Loucy (cell line): ENCODE measurements at regions not wholly inside any gene's neighbourhood (a gene's known extent, or its start where the extent isn't known, plus 50 kb on each side); places are given as distances from the start of the nearest gene placed in this dataset.

Experiments used
- H2AFZ ChIP-seq: fragments of 200-600 bp; sonication (generic); 2 replicates; pipeline ENCODE4 v1.6.0; 2016; ENCODE audit warnings: antibody characterized with exemption, mild to moderate bottlenecking, low read length, moderate library complexity
- H3F3A ChIP-seq: fragments of 200-600 bp; 2 replicates; pipeline ENCODE4 v1.6.0; 2016; ENCODE audit warnings: antibody characterized with exemption, low read depth, mild to moderate bottlenecking
- H3K27me3 ChIP-seq: fragments of 200-600 bp; sonication (generic); 2 replicates; pipeline ENCODE4 v1.6.1; 2014; ENCODE audit warnings: low read length, mild to moderate bottlenecking; ENCODE audit not compliant: insufficient read depth, poor library complexity, severe bottlenecking
- H3K36me3 ChIP-seq: fragments of 200-600 bp; sonication (generic); 2 replicates; pipeline ENCODE4 v1.6.1; 2016; ENCODE audit warnings: low read length; ENCODE audit not compliant: insufficient read depth
- H3K4me1 ChIP-seq: fragments of 200-600 bp; sonication (generic); 2 replicates; pipeline ENCODE4 v1.5.1; 2014; ENCODE audit warnings: low read length, mild to moderate bottlenecking; ENCODE audit not compliant: insufficient read depth, poor library complexity, severe bottlenecking
- H3K4me2 ChIP-seq: fragments of 200-600 bp; sonication (generic); 2 replicates; pipeline ENCODE4 v1.6.0; 2014; ENCODE audit warnings: antibody characterized with exemption, low read length, low read depth, mild to moderate bottlenecking; ENCODE audit not compliant: poor library complexity, severe bottlenecking
- H3K4me3 ChIP-seq: fragments of 200-600 bp; sonication (generic); 2 replicates; pipeline ENCODE4 v1.5.1; 2014; ENCODE audit warnings: low read length, mild to moderate bottlenecking, mixed read lengths; ENCODE audit not compliant: poor library complexity, severe bottlenecking
- H3K79me2 ChIP-seq: fragments of 200-600 bp; sonication (generic); 2 replicates; pipeline ENCODE4 v1.6.1; 2014; ENCODE audit warnings: low read length; ENCODE audit not compliant: insufficient read depth
- H3K9ac ChIP-seq: fragments of 200-600 bp; sonication (generic); 2 replicates; pipeline ENCODE4 v1.6.0; 2014; ENCODE audit warnings: mild to moderate bottlenecking, low read depth, low read length, moderate library complexity; ENCODE audit not compliant: poor library complexity, severe bottlenecking
- H3K9me2 ChIP-seq: fragments of 200-600 bp; sonication (generic); replicated peaks from 2 replicates; pipeline ENCODE4 v1.6.1; 2016; ENCODE audit warnings: low read depth, low read length, mixed read lengths
- H3K9me3 ChIP-seq: fragments of 200-600 bp; sonication (generic); 2 replicates; pipeline ENCODE4 v1.6.1; 2014; ENCODE audit warnings: mild to moderate bottlenecking, antibody characterized with exemption, low read length, low read depth; ENCODE audit not compliant: insufficient read depth
- H4K20me1 ChIP-seq: fragments of 200-600 bp; sonication (generic); 2 replicates; pipeline ENCODE4 v1.6.0; 2014; ENCODE audit warnings: antibody characterized with exemption, low read length, mild to moderate bottlenecking; ENCODE audit not compliant: insufficient read depth, poor library complexity, severe bottlenecking
- CTCF ChIP-seq: fragments of 200-600 bp; sonication (generic); conservative IDR thresholded peaks from 2 replicates; pipeline ENCODE4 v1.5.1; 2014; ENCODE audit warnings: mild to moderate bottlenecking, antibody characterized with exemption, low read length
- EZH2phosphoT487 ChIP-seq: fragments of 200-600 bp; IDR thresholded peaks from 2 replicates; pipeline ENCODE4 v1.6.1; 2018; ENCODE audit warnings: antibody characterized with exemption, mild to moderate bottlenecking, moderate library complexity, borderline replicate concordance

GRCh38 chr16:86740298-86740697, 161.9 kb downstream of the FOXL1 start:
- Histone ChIP-seq H3F3A (no peaks in the 10 kb centered on the region), H3K4me2 (no peak overlapping the region), H2AFZ (no peak overlapping the region), H3K27me3 (no peaks in the 10 kb centered on the region), H3K4me3 (no peak overlapping the region), H3K9ac (no peak overlapping the region), H3K4me1 (no peaks in the 10 kb centered on the region), H3K9me3 (no peaks in the 10 kb centered on the region), H3K79me2 (no peaks in the 10 kb centered on the region), H3K9me2 (no peaks in the 10 kb centered on the region), H4K20me1 (no peaks in the 10 kb centered on the region), H3K36me3 (no peaks in the 10 kb centered on the region)
- TF ChIP-seq CTCF (no peak), EZH2phosphoT487 (no peak)

DNA sequence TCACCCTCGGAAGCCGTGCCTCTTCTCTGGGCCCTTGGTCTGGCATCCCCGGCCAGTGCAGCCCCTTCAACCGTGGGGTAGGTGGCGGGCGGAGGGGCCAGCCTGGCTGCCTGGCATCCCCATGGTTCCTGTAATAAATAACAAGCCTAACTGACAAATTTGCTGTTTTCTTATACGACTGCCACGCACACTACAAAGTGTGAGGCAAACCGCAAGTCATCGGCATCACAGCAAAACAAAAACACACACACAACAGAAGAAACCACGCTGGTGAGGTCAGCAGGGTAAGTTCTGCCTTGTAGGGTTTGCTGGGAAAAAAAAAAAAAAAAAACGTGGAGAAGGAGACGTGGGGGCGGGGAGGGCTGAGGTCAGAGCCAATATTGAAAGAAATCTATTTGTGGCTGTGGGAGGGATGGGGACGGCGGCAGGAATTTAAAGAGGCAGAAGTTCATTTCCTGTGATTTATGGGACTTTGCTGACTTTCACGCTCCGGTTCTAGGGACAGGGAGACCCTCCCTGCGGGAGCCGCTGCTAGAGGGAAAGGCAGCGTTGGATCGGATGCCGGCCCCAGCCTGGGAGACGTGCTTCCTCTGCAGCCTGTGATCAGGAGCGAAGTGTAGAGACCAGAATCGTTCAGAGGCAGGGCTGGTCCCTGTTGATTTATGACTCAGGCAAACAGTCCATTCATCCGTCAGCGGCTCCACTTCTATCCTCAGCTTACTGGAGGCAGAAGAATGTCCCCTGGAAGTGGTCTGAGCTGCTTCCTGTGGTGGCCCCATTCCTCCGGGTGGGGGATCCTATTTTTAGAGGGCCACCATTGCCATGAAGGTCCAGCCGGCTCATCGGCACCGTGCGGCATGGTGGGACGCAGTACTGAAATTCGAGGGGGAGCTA, 162.8 kb downstream of the FOXL1 start:
- TF ChIP-seq EZH2phosphoT487 = no peak
- no peak for TF ChIP-seq CTCF
- Histone ChIP-seq H3K79me2 (no peaks in the 10 kb centered on the region), H3K27me3 (no peaks in the 10 kb centered on the region), H4K20me1 (no peaks in the 10 kb centered on the region), H3K36me3 (no peaks in the 10 kb centered on the region), H3F3A (no peaks in the 10 kb centered on the region), H3K4me1 (no peaks in the 10 kb centered on the region), H3K9me2 (no peaks in the 10 kb centered on the region), H3K4me2 (no peak overlapping the region), H2AFZ (no peak overlapping the region), H3K9ac (no peak overlapping the region), H3K9me3 (no peaks in the 10 kb centered on the region), H3K4me3 (no peak overlapping the region)

DNA sequence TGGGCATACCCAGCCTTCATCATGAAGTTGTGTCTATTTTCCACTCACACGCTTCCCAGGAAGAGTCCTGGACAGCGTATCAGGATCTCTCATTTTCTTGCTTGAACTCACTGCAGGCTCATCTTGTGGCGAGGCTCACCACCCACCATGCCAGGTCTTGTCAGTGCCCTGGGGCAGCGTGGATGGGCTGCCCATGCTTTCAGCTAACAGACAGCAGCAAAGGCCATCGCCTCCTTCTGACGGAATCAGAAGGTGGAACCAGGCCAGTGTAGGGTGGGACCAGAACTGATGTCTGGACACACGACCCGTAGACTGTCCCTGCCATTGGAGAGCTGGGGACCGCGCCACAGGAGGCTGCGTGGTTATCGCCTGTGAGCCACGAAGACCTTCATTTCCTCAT, 169.4 kb downstream of the FOXL1 start:
- Histone ChIP-seq H2AFZ (no peak overlapping the region), H3K36me3 (no peaks in the 10 kb centered on the region), H3K27me3 (no peaks in the 10 kb centered on the region), H3K9me3 (no peaks in the 10 kb centered on the region), H3K9ac (no peak overlapping the region), H3F3A (no peaks in the 10 kb centered on the region), H4K20me1 (no peaks in the 10 kb centered on the region), H3K4me3 (no peak overlapping the region), H3K4me2 (no peak overlapping the region), H3K79me2 (no peaks in the 10 kb centered on the region), H3K9me2 (no peaks in the 10 kb centered on the region), H3K4me1 (peaks cover 5% of the 10 kb centered on the region)
- TF ChIP-seq EZH2phosphoT487 (no peak), CTCF (no peak)
